ENCODE measurements at regions not wholly inside any gene's neighbourhood (a gene's known extent, or its start where the extent isn't known, plus 50 kb on each side); places are given as distances from the start of the nearest gene placed in this dataset.

GRCh38 chr16:17852977-17853702, 382.4 kb upstream of the XYLT1 start:
- TF ChIP-seq CTCF (IDR thresholded peaks at IDR 0.05) = no peak
- TF ChIP-seq POLR2A (IDR thresholded peaks at IDR 0.05) = no peak
